GM20000 (cell line): ENCODE measurements at regions not wholly inside any gene's neighbourhood (a gene's known extent, or its start where the extent isn't known, plus 50 kb on each side); places are given as distances from the start of the nearest gene placed in this dataset.
"Not testable (repeated sequence)": the region's sequence is repeated elsewhere in the genome, so short reads cannot be mapped to it uniquely, and the experiment has no call there.

ENCODE experiments used
- DNase-seq: peaks from one replicate; pipeline ENCODE4 v3.0.0; 2012; ENCODE audit warnings: low spot score
- CTCF ChIP-seq: IDR thresholded peaks from 2 replicates; pipeline ENCODE4 v1.5.1; 2012; ENCODE audit warnings: mild to moderate bottlenecking, control low read depth; ENCODE audit errors: extremely low read depth, missing control alignments

GRCh38 chr9:97772145-97772544 lies 75.0 kb upstream of the XPA start:
- no peak for DNase-seq

GRCh38 chr9:97773091-97773490 lies 76.0 kb upstream of the XPA start:
- DNase-seq, result no peak
- no peak for TF ChIP-seq CTCF

More at GRCh38 chr9:97772145-97772544, 75.0 kb upstream of the XPA start:
- TF ChIP-seq CTCF, result no peak

GRCh38 chr9:97773723-97774122 lies 76.6 kb upstream of the XPA start:
- no peak for DNase-seq
- TF ChIP-seq CTCF, result no peak

- DNase-seq, result no peak
- no peak for TF ChIP-seq CTCF
Observed at GRCh38 chr9:97774673-97775072, 77.5 kb upstream of the XPA start.

GRCh38 chr9:97778740-97779139 lies 74.3 kb upstream of the FOXE1 start:
- not testable (repeated sequence) for DNase-seq

- DNase-seq, result no peak
- no peak for TF ChIP-seq CTCF
Observed at GRCh38 chr9:97779608-97780007, 73.4 kb upstream of the FOXE1 start.

- TF ChIP-seq CTCF, result no peak
- no peak for DNase-seq
Observed at GRCh38 chr9:97781902-97782301, 71.1 kb upstream of the FOXE1 start.

GRCh38 chr9:97786341-97786740 lies 66.7 kb upstream of the FOXE1 start:
- TF ChIP-seq CTCF, result no peak
- no peak for DNase-seq
